Stimulated activated CD8-positive, alpha-beta memory T cell treated with anti-CD3 and anti-CD28 coated beads, Interleukin-15, amount 100 ng/mL, for 48 hours (primary cell): ENCODE measurements at regions not wholly inside any gene's neighbourhood (a gene's known extent, or its start where the extent isn't known, plus 50 kb on each side); places are given as distances from the start of the nearest gene placed in this dataset.

Experiments used
- DNase-seq, 2 donors: peaks; one replicate each; pipeline ENCODE4 v3.0.0-alpha.2; 2020; ENCODE audit warnings: low read depth in 2 of 2

DNA sequence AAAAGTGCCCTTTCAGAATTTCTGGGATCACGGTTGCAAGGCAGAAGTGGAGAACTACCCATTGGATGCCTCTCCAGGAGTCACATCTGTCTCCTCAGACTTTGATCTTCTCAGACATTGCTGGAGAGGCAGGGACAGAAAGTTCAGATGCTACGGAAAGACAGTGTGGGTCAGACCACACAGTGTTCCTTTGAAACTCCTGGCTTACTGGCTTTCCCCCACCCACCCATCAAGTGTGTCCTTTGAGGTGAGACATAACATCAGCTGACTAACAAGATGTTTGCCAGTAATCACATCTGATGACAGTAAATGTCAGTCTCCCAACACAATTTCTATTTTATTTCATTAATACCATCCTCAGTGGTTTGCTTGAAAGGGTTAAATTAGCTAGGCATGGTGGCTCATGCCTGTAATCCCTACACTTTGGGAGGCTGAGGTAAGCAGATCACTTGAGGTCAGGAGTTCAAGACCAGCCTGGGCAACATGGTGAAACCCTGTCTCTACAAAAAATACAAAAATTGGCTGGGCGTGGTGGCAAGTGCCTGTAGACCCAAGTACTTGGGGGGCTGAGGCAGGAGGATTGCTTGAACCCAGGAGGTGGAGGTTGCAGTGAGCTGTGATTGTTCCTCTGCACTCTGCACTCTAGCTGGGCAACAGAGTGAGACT, 67.2 kb upstream of the SNX9 start:
- peak; percentile 51 to 70 for DNase-seq

DNA sequence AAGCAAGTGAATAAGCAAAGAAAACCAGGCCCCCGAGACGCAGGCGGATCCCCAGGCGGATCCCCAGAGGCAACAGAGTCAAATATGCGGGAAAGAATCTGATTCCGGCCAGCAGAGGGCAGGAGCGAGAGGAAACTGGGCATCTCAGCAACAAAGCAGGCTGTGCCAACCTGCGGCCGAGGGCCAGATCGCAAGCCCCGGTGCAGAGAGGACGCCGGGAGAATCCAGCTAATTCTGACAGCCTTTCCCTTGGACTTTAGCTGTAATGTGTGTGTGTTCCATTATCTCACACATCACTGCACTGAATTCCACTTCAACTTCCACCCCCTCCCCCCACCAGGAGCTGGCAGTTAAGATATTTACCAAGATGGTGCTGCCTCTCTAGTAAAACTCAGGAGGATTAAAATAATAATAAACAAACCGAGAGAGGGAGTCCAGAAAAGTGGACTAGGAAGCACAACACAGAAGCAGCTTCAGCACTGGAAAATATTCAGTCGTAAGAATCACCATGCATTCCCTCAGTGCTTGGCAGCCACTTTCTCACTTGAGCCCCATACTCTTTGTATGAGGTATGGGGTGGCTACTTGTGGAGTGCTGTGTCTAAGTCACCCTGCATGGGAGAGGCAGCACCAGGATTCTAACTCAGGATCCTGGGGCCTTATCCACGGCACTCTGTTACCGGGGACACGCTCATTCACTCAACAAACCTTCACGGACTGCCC, 66.2 kb upstream of the SNX9 start:
- DNase-seq, result peak; percentile 48 to 72

DNA sequence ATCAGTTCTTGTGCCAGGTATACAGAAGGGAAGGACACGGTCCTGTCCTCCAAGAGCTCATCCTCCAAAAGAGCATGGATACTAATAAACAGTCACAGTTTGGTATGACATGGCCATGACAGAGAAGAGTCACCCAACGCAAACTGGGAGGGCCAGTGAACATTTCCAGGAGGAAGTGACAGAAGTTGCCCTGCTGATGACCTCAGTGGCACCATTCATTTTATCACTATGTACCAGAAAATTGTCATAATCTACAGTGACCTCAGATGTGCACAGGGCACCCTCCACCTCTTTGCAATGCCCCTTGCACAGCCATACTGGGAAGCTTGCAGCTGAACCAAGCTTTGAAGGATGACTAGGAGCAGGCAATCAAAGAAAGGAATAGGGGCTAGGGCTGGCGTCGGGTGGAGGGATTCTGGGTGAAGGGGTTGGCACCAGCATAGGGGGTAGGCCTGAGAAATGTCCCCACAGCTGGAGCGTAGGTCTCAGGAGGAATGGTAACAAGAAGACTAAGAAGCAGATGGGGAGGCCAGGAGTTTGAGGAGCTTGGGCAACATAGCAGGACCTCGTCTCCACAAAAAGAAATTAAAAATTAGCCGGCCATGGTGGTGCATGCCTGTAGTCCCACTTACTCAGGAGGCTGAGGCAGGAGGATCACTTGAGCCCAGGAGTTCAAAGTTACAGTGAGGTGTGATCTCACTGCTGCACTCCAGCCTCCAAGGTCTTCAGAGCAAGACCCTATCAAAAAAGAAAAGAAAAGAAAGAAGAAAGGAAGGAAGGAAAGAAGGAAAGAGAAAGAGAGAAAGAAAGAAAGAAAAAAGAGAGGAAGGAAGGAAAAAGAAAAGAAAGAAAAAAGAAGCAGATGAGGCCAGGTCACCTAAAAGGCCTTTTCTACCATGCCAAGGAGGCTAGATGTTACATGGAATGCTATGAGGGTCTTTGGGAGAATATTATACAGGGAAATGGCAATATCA, 65.3 kb upstream of the SNX9 start:
- DNase-seq, result no peak

DNA sequence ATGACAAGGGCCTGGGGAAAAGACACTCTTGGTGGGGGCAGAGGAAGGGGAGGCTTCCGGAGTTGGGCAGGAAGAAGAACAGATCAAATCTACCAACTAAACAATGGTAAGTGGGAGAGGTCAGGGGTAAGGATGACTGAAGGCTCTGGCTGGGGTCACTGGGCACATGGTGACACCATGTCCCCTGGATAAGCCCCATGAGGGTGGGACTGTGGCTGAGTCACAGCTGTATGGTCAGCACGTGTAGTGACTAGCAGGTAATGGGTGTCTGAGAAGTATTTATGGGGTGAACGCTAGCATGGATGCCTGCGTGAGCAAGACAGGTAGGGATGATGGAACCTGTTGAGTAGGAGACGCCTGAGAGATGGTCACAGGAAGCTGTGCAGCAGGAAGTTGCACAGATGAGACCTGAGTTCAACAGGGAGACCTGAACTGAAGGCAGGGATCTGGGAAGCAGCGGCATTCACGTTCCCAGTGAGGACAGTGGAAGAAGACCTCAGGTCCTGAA, 64.5 kb upstream of the SNX9 start:
- DNase-seq, result no peak

DNA sequence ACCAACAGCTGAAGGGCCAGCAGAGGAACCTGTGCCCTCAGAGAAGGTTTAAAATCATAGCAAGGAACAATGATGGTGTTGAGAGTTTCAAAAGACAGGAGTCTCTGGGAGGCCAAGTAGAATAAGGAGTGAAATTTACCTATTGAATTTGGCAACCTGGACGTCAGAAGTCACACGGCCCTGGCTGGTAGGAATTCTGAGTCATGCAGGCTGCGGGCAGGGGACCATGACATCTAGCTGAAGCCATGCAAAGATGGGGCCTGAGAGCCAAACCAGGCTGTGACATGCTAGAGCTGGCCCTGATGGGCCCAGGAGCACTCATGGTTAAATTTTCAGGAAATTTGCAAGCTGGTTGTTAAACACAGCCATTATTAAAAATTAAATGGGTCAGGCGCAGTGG, 64.0 kb upstream of the SNX9 start:
- DNase-seq, result no peak

DNA sequence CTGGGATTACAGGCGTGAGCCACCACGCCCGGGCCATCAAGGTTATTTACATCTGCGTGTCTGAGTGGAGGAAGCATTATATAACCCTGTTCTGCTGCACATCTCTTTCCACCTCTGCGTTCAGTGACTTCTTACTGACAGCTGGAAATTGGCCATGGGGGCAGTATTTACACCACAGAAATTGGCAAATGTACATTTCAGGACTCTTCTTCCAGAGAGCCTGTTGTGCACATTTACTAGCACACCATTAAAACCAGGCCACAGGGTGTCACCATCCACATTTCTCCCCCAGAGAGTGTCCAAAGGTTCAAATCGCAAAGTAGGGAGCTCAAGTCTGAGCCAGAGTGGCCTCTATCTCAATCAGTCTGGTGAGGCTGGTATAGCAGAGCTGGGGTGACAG, 62.9 kb upstream of the SNX9 start:
- DNase-seq, result no peak

DNA sequence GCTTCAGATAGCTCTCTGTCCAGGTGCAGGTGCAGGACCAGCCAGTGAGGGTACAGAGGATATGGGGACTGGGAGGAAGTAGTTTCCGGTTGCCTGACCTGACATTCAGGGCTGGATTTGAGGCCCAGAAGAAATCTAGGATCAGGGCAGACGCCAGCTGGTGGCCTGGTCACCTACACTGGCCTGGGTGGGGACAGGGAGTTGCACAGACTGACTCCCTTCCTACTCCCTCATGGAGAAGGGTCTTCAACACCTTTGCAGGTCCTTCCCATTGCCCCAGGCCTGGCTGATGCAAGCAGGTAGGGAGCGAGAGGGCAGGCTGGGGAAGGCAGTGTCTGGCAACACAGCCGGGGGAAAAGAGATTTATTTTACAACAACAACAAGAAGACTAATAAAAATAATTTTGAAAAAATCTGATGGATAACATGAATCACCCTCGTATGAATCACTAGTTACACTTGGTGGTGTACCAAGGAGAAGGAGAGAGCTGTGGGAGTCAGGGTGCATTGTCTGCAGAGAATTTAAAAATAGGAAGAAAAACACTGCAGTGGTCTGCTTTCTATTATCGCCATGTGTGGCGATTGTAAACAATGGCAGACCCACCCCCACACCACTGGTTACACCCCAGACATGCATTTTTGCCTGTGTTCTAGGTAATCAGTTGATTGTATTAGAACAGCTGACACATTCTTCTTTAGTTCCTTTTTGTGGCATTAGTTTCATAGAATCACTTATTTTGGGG, 62.3 kb upstream of the SNX9 start:
- no peak for DNase-seq

DNA sequence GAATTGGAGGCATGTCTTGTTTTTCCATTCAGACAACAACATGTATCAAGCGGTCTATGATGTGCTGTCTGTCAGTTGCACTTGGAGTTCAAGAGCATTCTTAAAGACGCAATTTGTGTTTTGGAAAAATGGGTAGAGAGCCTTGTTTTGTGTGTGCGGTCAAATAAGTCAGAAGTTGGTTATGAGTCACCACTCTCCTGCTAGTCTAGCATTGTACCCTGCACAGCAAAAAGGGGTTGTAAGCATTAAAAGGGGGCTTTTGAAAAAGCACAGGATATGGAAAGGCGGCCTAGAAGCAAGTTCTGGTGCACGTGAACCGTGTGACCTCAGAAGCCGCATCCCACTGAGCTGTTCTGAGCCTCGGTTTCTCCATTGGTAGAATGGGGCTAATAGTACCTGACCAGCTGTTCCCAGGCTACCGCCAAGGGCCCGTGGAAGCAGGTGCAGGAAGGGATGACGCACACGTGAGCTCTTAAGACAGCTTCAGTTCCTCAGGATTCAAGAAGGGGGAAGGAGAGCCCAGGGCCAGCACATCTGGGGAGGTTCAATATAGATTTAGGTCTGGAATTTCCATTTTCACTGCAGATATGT, 61.6 kb upstream of the SNX9 start:
- DNase-seq, result peak; percentile 20 to 35

DNA sequence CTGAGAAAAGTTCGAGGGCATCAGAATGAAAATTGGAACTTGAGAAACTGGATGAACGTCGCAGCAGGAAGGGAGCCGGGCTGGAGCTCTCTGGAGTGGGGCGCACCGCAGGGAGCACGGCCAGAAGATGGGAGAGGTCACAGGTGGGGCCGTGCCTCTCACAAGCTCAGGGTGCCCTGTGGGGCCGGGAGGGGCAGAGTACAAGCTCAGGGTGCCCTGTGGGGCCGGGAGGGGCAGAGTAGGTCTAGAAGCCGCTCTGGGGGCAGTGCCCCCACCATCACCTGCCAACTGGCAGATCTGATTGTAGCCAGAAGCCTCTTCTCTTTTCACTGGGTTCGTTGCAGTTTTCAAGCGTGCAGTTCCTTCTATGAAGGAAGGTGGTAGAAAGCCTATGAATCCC, 61.1 kb upstream of the SNX9 start:
- no peak for DNase-seq

DNA sequence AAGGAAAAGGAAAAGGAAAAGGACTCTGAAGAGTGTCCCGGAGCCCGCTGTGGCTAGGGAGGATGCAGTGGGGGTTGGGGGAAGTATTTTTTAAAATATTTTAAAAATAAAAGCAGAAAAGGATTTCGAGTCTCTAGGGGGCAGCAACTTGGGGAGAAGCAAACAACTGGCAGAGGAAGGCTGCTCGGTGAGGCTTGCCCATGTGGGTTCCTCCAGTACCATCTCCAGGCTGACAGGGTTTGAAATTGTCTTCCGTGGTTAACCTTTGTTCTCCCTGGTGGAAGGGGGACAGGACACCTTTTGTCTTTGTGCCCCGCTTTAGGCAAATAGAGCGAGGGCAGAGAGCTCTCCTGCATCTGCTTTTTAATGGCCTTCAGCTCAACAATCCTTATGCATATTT, 60.4 kb upstream of the SNX9 start:
- no peak for DNase-seq

DNA sequence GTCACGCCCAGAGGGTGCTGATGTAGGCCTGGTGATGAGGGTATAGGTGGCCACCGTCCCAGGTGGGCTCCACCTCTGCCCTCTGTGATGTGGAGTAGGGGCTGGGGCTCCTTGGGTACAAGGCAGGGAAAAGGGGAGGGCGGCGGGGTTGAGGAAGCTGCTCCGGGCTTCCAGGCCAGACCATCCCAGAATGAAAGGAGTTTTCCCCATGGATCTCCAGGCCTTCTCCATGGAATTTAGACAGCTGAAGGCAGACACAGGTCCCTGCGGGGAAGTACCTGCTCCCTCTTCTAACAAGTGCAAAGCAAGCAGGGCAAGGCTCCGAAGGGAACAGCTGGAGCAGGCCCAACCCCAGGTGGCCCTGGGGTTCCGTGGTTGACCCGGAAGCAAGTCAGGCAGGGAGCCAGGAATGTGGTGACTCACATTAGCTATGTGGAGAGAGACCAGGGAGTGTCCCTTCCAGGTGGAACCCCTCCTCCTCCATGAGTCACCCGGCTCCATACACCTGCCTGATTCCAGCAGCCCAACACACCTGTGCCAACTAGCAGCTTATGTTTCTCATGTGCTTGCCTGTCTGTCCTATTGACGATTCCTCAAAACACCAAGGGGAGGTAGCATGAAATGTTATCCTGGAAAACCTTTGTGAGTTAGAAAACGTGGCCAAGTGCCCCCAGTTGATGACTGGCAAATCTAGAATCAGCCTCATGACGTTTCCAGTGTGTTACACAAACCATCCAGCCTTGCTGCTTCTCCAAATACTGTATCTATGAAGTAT, 59.7 kb upstream of the SNX9 start:
- DNase-seq, result no peak

DNA sequence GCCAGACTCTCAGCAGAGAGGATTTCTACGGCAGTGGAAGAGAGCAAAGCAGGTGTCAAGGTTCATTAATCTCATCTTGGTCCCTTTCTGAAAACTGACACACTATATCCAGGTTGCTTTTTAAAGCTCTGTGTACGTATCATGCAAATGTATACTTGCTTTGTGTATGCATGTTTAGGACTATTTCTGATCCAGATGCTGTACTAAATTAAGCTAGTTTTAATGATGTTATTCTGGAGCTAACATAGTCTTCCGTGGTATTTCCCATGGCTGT, 59.2 kb upstream of the SNX9 start:
- no peak for DNase-seq

DNA sequence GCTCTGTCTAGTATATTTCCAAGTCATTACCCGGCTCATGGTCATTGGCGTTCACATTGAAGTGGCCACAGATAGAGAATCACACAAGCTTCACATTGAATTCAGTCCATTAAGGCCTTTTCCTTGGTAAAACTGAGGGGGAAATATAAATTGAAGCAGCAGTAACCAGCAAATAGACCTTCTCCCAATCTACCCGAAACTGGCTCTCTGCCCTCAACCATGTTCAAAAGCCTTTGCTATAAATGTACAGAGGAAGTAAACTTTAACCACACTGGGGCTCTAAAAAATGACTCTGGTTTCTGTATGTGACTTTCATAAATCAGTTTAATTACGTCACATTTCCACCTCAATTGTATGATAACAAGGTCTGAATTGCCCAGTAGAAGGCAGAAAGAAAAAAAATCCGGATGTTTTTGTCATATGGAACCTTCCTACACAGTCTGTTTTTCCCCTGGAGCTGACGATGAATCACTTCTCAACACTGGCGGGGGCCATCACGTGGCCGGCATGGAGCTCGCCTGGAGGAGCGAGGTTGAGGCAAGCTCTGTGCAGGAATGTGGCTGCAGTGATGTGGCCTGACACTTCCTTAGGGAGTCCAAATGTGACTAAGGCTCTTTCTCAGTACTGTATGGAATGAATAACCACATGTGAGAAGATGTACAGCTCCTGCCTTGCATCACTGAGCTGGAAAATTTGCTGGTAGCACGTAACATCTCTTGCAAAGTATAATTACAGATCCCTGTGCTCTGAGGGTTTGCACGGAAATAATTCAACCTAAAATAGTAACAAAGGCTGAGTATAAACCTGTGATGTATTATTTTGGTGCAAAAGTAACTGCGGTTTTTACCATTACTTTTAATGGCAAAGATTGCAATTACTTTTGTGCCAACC, 58.6 kb upstream of the SNX9 start:
- DNase-seq, result peak; percentile 74 to 77

DNA sequence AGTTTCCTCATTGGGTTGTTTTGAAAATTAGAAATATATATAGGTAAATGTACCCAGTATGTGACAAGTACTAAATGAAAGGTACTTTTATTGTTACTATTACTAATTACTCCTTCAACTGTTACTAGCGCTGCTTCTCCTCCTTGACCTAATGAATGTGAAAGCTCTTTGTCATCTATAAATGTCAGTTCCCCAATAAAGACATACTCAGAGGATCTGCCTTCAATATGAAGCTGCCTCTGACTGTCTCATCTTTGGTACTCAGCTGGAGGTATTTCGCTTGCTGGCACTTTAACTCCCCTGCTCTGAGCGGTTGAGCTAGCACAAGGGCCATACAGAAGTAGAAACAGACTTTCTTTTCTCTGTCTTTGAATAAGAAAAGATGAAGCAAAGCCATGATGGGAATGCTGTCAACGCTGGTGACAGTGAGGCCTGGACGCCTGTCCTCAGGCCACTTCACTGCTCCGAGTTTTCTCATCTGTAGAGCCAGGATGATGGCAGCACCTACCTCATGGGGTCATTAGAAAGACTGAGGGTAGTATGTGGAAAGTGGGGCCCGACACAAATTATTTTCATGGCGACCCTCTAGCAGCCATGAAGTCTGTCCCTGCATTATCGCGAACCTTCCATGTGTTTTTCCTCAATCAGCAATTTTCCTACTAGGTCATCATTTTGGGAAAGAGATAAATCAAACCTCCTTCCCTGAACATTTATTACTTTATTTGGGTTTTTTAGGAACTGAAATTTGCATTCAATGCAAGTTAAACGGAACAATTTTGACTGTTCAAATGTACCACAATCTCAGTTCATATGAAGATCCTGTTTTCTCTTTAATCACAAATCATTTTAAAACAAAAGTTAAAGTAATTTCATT, 55.9 kb upstream of the SNX9 start:
- no peak for DNase-seq

DNA sequence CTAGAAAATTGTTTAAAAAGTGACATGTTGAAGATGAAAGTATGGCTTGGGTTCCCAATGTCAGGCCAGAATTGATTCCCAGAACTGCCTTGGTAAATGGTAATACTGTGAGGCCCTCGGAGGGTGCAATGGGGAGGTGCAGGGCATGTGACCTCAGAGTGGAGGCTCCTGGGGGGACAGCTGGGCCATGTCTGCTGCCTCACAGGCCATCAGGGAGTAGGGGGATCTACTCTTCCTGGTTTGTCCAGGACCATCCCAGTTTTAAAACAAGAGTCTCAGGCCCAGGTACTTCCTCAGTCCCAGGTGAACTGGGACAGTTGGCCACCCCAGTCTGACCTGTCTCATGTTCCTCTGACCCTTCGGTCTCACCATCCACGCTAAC, 55.3 kb upstream of the SNX9 start:
- no peak for DNase-seq

DNA sequence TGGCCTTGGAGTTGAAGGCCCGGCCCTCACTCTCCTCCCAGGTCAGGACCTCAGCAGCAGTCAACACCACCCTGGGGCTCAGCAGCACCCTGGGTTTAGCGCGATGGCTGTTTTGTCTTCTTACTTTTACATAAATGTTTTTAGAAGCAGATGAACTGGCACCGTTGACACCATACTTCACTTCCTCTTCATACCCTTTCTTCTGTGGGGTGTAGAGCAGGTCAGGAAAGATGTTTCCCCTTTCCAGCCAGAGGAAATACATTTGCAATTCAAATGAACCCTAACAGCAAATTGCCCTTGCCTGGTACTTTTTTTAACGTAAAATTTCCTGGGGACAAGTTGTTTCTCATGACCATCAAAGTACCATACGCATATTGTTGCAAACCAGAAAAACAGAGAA, 54.7 kb upstream of the SNX9 start:
- DNase-seq, result no peak

DNA sequence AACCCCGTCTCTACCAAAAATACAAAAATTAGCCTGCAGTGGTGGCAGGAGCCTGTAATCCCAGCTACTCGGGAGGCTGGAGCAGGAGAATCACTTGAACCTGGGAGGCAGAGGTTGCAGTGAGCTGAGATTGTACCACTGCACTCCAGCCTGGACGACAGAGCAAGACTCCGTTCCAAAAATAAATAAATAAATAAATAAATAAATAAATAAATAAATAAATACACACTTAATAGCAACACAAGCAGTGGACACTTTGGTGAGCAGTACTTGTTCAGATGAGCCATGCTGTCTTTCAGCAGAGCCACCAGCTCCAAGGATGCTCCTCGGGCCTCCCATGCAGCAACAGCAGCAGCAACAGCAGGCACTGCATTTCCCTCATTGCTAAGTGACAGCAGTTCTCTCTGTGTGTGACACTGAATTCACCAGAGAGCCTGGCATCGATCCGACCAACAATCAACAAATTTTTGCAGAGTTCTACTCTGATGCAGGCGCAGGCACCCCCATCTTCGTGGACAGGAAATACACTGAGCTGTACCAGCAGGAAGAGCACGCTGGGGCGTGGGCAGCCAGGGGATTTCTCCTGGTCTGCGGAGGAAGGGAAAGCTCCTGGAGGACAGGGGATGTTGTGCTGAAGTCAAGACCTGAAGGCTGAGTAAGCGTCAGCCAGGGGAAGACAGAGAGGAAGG, 54.0 kb upstream of the SNX9 start:
- no peak for DNase-seq

DNA sequence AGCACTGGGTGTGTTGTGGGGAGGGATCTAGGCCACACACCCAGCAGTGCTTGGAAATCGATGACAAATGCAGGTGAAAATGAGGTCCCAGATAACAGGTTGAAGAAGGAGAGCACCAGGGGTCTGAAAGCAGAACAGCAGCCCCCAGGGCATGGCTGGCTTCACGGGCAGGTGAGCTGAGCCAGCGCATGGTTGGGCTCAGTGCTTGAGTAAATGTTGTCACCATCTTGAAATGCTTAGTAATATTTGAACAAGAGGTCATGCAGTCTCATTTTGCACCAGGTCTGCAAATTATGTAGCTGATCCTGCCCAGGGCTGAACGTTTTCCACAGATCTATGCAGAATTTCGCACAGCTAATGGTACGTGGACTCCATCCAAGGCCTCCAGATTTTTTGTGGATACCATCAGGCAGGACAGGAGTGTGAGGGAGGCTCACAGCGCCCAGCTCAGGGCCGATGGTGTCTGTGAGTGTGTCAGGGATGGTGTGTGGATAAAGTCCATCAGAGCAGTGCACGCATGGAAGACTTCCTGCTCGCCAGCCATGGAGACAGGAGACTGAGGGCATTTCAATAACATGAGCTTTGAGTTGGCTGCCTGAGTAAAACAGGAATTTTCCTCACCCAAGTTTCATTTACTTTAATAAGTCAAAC, 53.1 kb upstream of the SNX9 start:
- DNase-seq, result no peak
